OCI-LY3 (cell line): ENCODE measurements at regions not wholly inside any gene's neighbourhood (a gene's known extent, or its start where the extent isn't known, plus 50 kb on each side); places are given as distances from the start of the nearest gene placed in this dataset.

Experiments
- H2AFZ ChIP-seq: fragments of 200-600, 300-600 bp; shearing (Covaris generic); 2 replicates; pipeline ENCODE4 v1.6.0; 2014; ENCODE audit warnings: antibody characterized with exemption, low read depth, low read length
- H3K27ac ChIP-seq: fragments of 200-600, 300-600 bp; sonication (generic); 2 replicates; pipeline ENCODE4 v1.5.1; 2014; ENCODE audit warnings: mild to moderate bottlenecking, low read length, moderate library complexity, mixed read lengths
- H3K27me3 ChIP-seq: fragments of 200-600, 300-600 bp; sonication (generic); 2 replicates; pipeline ENCODE4 v1.6.1; 2014; ENCODE audit warnings: low read depth, low read length, mixed read lengths
- H3K36me3 ChIP-seq: fragments of 200-600, 300-600 bp; sonication (generic); replicated peaks from 2 replicates; pipeline ENCODE3; 2014; ENCODE audit warnings: low read depth, low read length, mixed read lengths
- H3K4me1 ChIP-seq: fragments of 300-600, 200-600 bp; sonication (generic); 2 replicates; pipeline ENCODE4 v1.6.1; 2014; ENCODE audit warnings: low read length, mixed read lengths
- H3K4me2 ChIP-seq: fragments of 200-600, 300-600 bp; sonication (generic); 2 replicates; pipeline ENCODE4 v1.6.1; 2014; ENCODE audit warnings: low read length, mixed read lengths
- H3K4me3 ChIP-seq: fragments of 300-600, 200-600 bp; sonication (generic); 2 replicates; pipeline ENCODE4 v1.5.1; 2014; ENCODE audit warnings: antibody characterized with exemption, mild to moderate bottlenecking, low read length, moderate library complexity
- H3K79me2 ChIP-seq: fragments of 300-600, 200-600 bp; shearing (Covaris generic); 2 replicates; pipeline ENCODE4 v1.6.1; 2014; ENCODE audit warnings: mild to moderate bottlenecking, low read length, mixed read lengths
- H3K9ac ChIP-seq: fragments of 300-600, 200-600 bp; shearing (Covaris generic); 2 replicates; pipeline ENCODE4 v1.6.0; 2014; ENCODE audit warnings: mild to moderate bottlenecking, low read length, moderate library complexity
- H3K9me3 ChIP-seq: fragments of 200-600, 300-600 bp; shearing (Covaris generic); 2 replicates; pipeline ENCODE4 v1.6.1; 2014; ENCODE audit warnings: low read length, mixed read lengths; ENCODE audit not compliant: insufficient read depth
- H4K20me1 ChIP-seq: fragments of 200-600, 300-600 bp; sonication (generic); 2 replicates; pipeline ENCODE4 v1.6.1; 2016; ENCODE audit warnings: low read length, mixed read lengths; ENCODE audit not compliant: insufficient read depth
- CTCF ChIP-seq: fragments of 200-600, 300-600 bp; sonication (generic); IDR thresholded peaks from 2 replicates; pipeline ENCODE4 v1.5.1; 2014; ENCODE audit warnings: antibody characterized with exemption, low read length, low read depth
- EZH2phosphoT487 ChIP-seq: fragments of 200-600 bp; shearing (Covaris generic); IDR thresholded peaks from 2 replicates; pipeline ENCODE4 v1.6.1; 2018; ENCODE audit warnings: antibody characterized with exemption, mixed run types, low read depth

GRCh38 chr22:34281738-34282137, 361.5 kb upstream of the LARGE1 start:
- Histone ChIP-seq H3K9me3 (no peaks in the 10 kb centered on the region), H3K36me3 (no peaks in the 10 kb centered on the region), H2AFZ (no peak overlapping the region), H3K79me2 (no peaks in the 10 kb centered on the region), H4K20me1 (no peaks in the 10 kb centered on the region), H3K9ac (no peak overlapping the region), H3K4me2 (no peak overlapping the region), H3K27ac (no peak overlapping the region), H3K27me3 (peaks cover 15% of the 10 kb centered on the region; the same call in 1 of the 2 replicates), H3K4me3 (no peak overlapping the region), H3K4me1 (no peaks in the 10 kb centered on the region)
- no peak for TF ChIP-seq EZH2phosphoT487
- no peak for TF ChIP-seq CTCF

- no peaks in the 10 kb centered on the region for H3K79me2 ChIP-seq
- no peak overlapping the region for H3K9ac ChIP-seq
- no peak overlapping the region for H3K27ac ChIP-seq
- H2AFZ ChIP-seq = no peak overlapping the region
- H3K4me3 ChIP-seq = no peak overlapping the region
- peaks cover 10% of the 10 kb centered on the region; the same call in 1 of the 2 replicates for H3K27me3 ChIP-seq
- H3K4me1 ChIP-seq = no peaks in the 10 kb centered on the region
- no peaks in the 10 kb centered on the region for H3K9me3 ChIP-seq
- TF ChIP-seq CTCF (no peak), EZH2phosphoT487 (no peak)
- no peaks in the 10 kb centered on the region for H3K36me3 ChIP-seq
- H3K4me2 ChIP-seq = no peak overlapping the region
- H4K20me1 ChIP-seq = no peaks in the 10 kb centered on the region
Measured at GRCh38 chr22:34283844-34284243, 363.6 kb upstream of the LARGE1 start.

DNA sequence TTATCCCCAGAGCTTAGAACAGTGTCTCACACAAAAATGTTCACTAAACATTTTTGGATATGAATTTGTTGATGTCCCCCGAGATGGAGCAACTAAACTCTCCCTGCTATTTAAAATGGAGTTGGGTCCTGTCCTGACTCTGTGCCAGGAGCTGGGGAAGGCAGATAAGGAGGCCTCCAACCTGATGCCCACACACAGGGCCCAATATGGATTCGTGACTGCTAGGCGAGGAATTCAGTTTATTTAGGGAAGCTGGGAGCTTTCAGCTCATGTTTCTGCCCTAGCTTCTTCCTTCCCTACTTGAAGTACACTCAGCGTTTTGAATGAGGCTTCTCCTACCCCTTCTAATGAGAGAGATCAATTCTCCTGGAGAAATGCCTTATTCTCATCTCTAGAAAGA, 373.0 kb upstream of the LARGE1 start:
- Histone ChIP-seq H3K79me2 (no peaks in the 10 kb centered on the region), H3K4me3 (no peak overlapping the region), H4K20me1 (no peaks in the 10 kb centered on the region), H3K4me2 (no peak overlapping the region), H2AFZ (no peak overlapping the region), H3K27ac (no peak overlapping the region), H3K4me1 (no peaks in the 10 kb centered on the region), H3K27me3 (peaks cover 17% of the 10 kb centered on the region), H3K36me3 (no peaks in the 10 kb centered on the region), H3K9ac (no peak overlapping the region), H3K9me3 (no peaks in the 10 kb centered on the region)
- TF ChIP-seq CTCF = no peak
- TF ChIP-seq EZH2phosphoT487 = no peak

- Histone ChIP-seq H3K27ac (no peak overlapping the region), H3K36me3 (no peaks in the 10 kb centered on the region), H4K20me1 (no peaks in the 10 kb centered on the region), H3K79me2 (no peaks in the 10 kb centered on the region), H2AFZ (no peak overlapping the region), H3K9me3 (no peaks in the 10 kb centered on the region), H3K4me3 (no peak overlapping the region), H3K4me1 (no peaks in the 10 kb centered on the region), H3K4me2 (no peak overlapping the region), H3K27me3 (peaks cover 21% of the 10 kb centered on the region), H3K9ac (no peak overlapping the region)
- TF ChIP-seq CTCF (no peak), EZH2phosphoT487 (no peak)
Measured at GRCh38 chr22:34294476-34294875, 374.2 kb upstream of the LARGE1 start.
